HG03097 (cell line): ENCODE measurements at regions not wholly inside any gene's neighbourhood (a gene's known extent, or its start where the extent isn't known, plus 50 kb on each side); places are given as distances from the start of the nearest gene placed in this dataset.

Experiments
- ATAC-seq: cut with Tn5 transposase; IDR thresholded peaks from one replicate; pipeline ENCODE4 v1.9.1; 2021; ENCODE audit not compliant: unreplicated experiment, low FRiP score

DNA sequence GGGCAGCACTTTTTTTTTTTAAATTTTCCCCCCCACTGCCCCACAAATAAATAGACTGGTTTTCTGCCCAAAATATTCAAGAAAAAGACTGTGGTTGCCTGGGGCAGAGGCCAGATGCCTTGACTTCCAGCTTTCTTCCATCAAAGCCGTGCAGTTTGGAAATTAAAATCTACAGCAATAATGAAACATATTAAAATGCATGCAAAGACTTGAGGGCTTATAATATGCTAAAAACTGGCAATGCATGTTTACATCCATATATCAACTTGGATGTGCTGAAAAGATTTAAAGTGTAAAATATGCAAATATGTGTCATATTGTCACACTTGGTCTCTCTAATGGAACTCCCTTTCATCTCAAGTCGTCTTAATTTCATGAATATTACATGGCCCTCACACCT lies 2036.2 kb upstream of the PIK3C3 start:
- ATAC-seq = no peak

DNA sequence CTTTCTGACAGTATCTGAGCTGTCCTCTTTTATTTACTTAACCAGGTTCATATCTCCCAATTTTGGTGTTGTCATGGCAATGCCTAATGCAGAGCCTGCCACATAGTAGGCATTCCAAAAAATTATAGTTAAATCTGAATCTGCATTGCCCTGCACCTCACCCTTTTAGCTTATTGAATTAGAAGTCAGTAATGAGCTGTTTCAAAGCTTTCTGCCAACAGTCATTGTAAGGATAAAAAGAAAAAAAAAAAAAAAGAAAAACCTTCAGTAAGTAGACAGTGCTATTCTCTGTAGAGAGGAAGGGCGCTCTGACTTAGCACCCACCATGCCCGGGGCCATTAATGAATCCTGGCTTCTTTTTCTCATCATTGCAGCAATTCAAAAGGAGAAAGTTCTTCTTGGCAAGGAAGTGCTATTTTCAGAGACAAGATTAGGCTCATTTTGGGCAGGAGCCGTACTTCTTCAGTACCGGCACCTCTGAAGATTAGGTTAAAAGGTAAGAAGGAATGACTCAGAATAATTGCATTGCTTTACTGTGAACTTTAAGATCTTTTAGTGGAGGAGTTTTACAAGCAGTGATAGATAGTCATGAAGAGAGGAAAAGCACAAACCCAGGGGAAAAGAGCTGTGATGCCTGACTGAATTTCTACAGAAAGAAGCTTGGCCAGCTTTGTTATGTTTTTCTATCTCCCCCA lies 2041.2 kb upstream of the PIK3C3 start:
- no peak for ATAC-seq

DNA sequence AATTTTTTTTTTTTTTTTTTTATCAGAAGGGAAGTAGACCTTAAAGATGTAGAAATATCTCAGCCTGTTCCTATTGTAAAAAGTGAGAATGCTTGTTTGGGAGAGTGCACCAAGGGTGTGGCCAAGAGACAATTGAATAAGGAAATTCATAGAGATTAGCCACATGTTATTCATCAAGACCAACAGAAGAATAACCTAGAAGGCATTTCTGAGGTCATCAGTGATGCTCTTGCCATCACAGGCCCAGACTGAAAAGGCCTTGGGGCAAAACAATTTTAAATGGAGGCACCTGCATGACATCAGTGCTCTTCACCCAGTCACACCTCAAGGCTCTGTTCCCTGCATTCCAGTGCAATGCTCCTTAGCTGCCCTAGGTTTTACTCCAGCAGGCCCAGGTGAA lies 2043.3 kb upstream of the PIK3C3 start:
- ATAC-seq = no peak

DNA sequence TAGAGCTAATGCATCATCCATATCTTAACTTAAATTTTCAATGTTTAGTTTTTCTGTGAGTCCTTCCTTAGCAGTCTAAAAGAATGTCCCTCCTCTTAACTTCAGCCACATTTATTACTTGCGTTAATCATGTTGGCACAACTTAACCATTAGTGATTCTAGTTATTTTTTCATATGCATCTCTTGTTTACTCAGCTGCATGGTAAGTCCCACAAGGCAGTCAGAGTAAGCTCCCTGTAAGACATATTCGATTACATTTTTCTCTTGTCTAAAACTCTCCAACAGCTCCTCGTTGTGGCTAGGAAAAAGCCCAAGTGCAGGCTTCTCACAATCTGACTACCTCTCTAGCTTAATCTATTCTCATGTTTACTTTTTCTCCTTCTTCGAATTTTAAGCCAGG lies 2045.3 kb upstream of the PIK3C3 start:
- ATAC-seq = no peak

DNA sequence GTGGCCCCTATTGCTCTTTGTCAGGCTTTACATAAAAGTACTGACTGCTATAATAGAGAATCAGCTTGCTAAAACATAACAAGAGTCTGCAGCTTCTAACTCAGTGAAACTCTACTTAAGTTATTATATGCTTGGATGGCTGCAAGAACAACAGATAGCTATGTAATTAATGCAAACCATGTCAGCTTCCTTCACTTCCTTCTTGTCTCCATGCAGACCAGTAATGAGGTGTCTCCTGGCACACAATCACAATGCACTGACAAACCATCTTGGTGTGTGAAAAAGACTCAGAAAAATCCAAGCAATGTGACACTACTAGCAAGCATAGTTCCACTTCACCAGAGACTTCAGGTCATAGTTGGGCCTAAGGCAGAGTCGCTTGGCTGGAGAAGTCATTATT lies 2068.9 kb upstream of the PIK3C3 start:
- ATAC-seq = no peak

DNA sequence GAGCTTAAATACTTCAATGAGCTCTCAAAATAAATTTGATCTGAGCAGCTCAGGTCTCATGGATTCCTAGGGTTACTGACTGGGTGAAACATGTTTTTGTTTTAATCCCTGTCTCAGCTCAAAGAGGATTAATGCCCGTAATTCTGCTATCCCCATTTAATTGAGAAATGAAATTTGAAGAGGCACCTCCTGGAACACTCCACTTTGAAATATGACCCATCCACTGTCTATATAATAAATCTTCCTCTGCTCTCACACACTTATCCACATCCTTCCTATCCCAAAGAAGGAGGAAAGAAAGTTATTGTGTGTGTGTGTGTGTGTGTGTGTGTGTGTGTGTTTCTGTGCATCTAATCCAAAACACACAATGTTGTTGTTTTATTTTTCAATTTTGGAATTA lies 2082.4 kb upstream of the PIK3C3 start:
- no peak for ATAC-seq

DNA sequence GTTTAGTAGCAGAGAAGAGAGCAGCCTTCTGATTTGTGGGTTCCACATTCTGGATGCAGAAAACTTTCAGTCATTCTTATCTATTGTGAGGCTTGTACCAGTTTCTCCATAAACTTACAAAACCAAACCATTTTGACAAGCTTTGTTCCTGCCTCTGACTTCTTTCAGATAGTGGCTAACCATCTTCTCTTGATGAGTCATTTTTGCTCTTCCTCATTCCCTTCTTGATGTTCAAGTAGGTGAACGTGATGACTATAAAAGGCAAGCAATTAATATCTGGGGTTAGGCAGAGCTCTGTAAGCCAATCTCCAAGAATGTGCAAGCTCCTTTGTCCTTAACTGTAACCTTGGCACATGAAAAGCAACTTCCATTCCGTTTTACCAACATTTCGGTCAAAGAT lies 2083.1 kb upstream of the PIK3C3 start:
- ATAC-seq = no peak

DNA sequence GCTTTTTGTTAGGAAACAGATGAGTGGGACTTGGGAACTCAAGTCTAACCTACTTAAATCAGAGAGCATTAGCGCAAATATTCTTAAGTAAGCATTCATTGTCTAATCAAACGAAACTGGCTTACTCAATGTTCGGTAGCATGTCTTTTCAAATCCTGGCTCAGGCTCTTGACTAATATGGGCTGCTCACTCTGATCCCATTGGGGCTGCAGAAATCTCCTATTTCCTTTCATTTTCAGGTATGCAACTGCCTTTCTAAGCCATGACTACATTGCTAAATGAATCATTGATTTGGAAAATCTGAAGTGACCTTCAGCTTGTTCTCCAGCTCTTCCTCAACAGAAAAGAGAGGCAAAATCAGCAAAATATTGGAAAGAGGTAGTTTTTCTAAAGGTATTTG lies 2084.4 kb upstream of the PIK3C3 start:
- no peak for ATAC-seq

DNA sequence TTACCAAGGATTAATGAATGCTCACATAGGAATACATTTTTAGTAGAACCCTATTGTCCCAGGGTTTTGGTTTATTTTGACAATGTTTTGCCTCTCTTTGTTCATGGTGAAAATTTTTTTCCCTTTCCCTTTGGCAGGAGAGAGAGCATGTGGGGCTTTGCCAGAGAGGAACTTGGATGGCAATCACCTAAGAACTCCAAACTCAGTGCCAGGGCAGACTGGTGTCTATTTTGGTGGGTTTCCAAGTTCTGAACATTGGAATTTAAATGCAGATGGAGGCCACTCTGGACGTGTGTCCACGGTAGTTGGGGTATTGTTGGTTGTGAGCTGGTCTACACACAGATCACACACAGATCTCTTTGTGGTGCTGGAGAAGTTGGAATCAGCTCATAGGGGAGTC lies 2091.1 kb upstream of the PIK3C3 start:
- no peak for ATAC-seq

DNA sequence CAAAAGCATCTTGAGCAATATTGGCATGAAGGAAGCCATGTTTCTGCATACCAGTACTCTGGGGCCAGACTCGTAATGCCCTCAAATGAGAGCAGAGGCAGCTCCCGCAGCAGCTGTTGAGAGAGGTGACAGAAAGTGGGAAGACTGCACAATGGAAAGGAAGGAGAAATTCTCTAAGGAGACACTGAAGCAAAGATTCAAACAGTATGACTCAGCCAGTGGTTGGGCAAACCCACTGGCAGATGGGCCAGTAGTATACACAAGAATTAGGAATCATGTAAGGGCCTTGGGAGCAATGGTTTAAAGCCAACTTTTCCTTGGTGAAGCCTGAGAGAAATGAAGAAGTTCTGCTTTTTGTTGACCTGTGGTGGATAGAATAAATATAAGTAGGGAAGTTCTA lies 2092.7 kb upstream of the PIK3C3 start:
- no peak for ATAC-seq

DNA sequence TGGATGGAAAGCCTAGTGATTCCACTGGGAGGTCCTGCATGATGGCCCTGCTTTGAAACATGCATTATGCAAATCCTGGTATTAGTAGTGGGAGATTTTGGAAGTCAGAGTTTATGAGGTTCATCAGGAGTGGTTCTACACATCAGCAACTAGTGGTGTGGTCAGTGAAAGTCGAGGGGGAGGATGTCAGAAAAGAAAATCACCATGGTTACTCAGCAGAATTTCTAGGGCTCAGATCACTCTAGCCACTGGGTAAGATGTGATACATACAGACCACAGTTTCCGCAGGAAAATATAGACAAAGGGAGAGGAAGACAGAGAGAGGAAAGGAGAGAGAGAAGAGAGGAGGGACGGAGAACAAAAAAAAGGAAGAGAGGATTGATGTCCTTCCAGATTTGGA lies 2100.7 kb upstream of the PIK3C3 start:
- no peak for ATAC-seq

DNA sequence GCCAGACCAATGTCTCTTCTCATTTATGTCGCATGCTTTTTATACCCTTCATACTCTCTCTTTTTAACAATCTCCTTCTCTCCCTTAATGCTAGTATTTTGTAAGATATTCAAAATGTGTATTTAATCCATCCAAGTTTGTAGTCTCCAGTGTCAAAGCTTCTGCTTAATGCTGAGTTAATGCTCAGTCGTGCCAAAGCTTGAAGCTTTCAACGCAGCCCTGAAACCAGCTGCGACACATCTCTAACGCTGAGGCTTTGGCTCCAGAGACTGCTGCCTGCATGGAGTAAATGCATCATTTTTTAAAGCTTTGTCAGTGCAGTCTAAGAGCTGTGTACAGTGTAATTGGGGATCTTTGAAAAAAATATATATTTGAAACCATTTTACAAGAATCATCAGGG lies 2108.8 kb upstream of the PIK3C3 start:
- ATAC-seq = no peak

DNA sequence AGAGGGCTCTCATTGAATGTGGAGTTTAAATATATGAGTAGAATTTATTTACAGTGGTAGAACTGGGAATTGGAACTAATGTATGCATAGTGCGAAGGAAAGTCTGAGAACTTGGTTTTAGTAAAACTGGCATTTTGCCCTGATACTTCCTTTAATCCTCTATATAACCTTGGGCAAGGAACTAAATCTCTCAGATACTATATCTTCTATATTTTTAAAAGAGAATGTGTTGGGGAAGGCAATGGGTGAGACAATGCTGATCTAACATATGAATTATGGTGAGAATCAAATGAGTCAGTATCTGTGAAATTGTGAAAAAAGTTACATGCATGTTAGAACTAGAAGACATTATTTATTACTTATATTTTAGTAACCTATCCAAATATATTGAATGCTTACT lies 2109.4 kb upstream of the PIK3C3 start:
- ATAC-seq = no peak

DNA sequence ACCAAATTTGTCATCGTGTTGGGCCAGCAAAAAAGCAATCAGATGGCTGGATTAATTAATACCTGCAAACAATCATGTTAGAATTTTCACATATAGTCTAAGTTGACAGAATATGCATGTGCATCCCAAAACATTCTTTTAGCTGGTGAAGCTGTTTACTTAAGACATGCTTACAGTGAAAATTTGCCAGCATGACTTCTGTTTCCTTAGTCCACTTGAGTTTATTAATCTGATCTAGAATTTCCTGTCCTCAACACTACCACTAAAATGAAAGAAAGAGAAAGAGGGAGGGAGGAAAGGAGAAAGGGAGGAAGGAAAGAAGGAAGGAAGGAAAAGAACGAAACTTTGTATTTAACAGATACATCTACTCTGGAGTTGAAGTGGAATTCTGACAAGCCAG lies 2109.9 kb upstream of the PIK3C3 start:
- ATAC-seq = no peak

DNA sequence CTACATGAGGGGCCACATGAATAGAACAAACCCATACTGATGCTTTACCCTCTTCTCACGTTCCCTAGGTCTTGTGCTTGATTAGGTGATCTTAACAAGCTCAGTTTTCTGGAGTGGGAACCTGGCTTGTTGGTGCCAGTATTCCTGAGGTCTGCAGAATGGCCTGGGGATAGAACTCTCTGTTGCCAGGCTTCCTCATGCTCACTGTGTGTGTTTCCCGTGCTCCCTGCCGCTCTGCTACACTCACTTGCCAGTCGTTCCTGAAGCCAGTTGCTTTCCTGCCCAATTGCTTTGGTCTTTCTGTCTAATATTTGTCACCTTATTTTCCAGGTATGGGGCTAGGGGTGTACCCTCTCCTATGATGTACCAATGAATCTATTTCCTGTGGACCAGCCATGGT lies 2111.5 kb upstream of the PIK3C3 start:
- no peak for ATAC-seq

DNA sequence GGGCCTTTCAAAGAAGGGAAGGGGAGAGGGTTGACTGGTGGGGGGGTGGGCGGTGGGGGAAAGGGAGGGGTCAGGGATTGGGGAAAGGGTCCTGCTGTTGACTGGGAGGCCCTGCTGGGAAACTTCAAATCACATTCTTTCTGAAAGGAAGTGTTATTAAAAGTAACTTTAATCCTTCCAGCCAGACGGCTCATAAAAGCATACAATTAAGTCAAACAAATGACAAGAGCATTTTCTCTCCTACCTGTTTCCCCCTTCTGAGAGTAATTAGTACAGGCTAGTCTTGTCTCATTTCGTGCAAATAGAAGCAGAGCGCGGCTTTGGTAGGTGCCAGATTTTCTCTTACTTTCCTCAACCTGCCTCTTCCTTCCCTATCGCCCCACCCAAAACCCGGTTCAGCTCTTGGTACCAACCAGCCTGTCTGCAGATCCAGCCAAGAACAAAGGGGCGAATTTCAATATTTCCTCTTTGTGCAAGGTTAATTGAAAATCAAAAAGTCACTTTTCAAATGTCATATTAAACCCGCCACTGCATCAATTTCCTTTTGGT lies 2112.6 kb upstream of the PIK3C3 start:
- ATAC-seq = no peak

DNA sequence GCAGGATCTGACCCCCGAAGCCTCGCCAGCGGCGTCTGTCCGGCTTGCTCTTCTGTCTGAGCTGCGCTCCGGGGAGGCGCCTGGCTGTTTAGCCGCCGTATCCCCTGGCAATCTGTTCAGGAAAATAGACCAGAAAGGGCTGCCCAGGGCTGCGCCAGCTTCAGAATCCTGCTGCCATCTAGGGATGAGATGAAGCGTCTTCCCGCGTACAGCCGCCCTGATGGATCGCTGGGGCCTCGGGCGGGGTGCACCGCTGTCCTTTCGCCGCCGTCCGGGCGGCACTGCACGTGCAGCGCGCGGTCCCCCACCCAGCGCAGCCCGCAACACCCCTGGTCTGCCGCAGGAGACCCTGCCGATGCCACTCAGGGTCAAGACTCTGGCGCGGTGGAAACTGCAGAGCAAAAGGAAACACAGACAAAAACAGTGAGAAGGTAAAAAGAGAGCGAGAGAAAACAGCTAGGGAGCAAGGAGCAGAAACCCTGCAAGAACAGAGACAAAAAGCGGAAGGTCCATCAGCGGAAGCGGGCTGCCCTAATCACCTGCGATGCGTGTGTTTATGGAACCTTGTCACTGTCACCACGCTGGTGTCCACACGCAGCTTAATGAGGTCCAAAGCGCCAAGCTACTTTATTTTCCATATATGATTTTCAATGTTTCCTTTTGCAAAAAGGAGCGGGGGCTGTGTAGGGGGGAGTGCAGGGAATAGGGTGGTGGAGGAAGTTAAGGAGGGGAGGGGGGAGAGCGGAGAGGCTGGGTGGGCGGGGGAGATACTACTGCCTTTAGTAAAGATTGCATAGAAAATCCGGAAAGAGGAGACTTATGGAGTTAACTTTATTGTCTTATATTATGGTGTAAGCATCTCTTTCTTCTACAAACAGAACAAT lies 2113.3 kb upstream of the PIK3C3 start:
- ATAC-seq = no peak

DNA sequence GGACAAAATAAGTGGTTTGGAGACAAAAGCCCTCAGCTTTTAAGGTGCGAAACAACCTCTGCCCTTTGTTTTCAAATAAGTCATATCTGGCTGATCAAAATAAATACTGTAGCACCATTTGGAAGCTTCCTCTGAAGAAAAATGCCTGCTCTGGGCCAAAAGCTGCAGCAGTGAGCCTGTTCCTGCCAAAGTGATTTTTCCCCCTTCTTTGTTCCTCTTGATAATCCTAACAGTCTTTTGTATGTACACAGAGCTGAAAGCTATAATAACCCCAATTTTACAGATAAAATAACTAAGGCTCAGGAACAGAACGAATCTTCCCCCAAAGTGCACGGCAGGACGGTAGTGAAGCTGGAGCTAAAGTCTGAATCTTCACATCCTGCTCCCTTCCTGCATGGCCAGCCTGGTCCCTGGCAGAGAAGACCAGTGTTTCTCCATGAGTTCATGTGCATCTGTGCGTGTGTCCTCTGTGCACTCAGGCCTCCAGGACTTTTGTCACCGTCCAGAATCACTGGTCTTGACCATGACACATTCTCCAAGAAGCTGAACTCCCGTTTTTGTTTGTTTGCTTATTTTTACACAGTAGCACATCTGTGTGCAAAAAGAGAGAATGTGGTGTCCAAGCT lies 2114.1 kb upstream of the PIK3C3 start:
- no peak for ATAC-seq

DNA sequence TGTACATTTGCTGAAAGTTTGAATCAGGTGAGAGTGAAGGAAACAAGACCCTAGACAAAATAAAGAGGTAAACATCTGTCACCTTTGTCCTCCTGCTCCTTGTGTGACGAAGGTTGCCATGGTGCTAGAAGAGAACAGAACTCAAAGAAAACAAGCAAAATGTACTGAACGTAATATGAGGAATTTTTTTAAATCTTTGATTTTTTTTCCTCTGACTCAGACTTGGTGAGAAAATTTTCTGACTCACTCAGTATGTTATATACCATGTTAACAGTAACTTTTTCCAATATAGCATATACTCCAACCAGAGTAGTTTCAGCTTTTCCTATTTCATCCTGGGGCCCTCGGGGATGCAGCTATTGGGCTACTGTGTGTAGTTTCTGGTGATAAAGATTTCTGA lies 2114.6 kb upstream of the PIK3C3 start:
- no peak for ATAC-seq

DNA sequence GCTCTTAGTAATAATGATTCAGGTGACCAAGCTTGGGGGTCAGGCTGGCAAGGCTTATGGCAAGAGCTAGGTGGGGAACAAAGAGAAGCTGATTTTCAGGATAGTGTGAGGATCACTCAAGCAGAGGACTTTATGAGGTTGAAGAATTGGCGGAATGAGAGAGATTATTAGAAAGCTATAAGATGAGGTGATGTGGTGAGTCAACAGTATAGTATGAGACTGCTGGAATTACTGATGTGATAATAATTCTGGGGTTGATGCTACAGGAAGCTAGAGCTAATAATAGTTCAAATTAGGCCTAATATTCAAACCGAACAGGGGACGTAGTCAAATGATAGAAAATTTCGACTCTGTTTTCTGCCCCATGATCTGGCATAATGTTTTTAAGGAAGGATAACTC lies 2115.3 kb upstream of the PIK3C3 start:
- ATAC-seq = no peak

DNA sequence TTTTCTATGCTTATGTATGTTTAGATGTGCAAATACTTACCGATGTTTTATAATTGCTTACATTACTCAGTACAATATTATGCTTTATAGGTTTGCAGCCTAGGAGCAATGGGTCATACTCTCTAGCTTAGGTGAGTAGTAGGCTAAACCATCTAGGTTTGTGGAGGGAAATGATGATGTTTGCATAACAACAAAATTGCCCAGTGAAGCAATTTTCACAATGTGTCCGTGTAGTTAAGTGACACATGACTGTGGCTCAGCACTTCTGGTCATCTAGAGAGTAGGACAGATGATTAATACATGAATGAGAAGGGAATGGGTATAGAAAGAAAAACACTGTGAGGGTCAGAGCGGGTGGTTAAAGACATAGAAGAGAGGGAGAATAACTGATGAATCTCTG lies 2116.2 kb upstream of the PIK3C3 start:
- no peak for ATAC-seq
